K562 (cell line): ENCODE measurements at regions not wholly inside any gene's neighbourhood (a gene's known extent, or its start where the extent isn't known, plus 50 kb on each side); places are given as distances from the start of the nearest gene placed in this dataset.

Experiments
- ZFP36 ChIP-seq: fragments of 150-350 bp; IDR thresholded peaks from 2 replicates; pipeline ENCODE4 v1.6.1; 2018; ENCODE audit warnings: low read length, low read depth; ENCODE audit not compliant: partially characterized antibody
- TF ChIP-seq, protein P1 (sequence below): sonication (generic); formaldehyde crosslinking; IDR thresholded peaks from 2 replicates; pipeline ENCODE4 v1.8.1; 2022; ENCODE audit warnings: missing genetic modification reagents
- TF ChIP-seq, protein P2 (sequence below): fragments of 150-350 bp; conservative IDR thresholded peaks from 2 replicates; pipeline ENCODE4 v1.6.1; 2014; ENCODE audit warnings: low read length
- TF ChIP-seq, protein P3 (sequence below), 3 experiments: IDR thresholded peaks in 2 of 3; conservative IDR thresholded peaks in 1 of 3; 2 replicates each; pipeline ENCODE4 v1.5.1; 2011 to 2012; ENCODE audit warnings: low read length in 3 of 3, mild to moderate bottlenecking in 3 of 3, control low read depth in 2 of 3, improper control_type of control experiment in 1 of 3, inconsistent platforms in 1 of 3, low read depth in 1 of 3, mixed read lengths in 1 of 3, moderate library complexity in 1 of 3; ENCODE audit not compliant: insufficient read depth in 2 of 3

DNA sequence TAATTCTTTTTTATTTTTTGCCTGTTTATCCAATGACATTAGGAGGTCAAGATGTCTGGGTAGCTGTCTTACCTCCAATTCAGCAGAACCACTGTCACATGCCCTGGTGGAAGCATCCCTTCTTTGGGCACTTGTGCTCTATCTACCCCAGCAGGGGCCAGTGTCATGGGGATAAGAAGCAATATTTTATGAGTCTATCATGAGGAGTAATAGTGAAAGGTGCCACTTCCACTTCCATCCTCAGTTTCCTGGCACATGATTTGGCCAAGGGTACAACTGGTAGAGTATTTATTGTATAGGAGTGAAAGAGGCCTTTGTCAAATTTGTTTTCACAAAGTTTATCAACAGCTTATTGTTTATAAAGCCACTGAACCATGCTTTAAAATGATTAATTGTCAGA is 112.5 kb downstream of the CCDC71L start:
- TF ChIP-seq, protein P1, sequence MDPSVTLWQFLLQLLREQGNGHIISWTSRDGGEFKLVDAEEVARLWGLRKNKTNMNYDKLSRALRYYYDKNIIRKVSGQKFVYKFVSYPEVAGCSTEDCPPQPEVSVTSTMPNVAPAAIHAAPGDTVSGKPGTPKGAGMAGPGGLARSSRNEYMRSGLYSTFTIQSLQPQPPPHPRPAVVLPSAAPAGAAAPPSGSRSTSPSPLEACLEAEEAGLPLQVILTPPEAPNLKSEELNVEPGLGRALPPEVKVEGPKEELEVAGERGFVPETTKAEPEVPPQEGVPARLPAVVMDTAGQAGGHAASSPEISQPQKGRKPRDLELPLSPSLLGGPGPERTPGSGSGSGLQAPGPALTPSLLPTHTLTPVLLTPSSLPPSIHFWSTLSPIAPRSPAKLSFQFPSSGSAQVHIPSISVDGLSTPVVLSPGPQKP (CRISPR knock-in tag): no peak
- TF ChIP-seq, protein P2, sequence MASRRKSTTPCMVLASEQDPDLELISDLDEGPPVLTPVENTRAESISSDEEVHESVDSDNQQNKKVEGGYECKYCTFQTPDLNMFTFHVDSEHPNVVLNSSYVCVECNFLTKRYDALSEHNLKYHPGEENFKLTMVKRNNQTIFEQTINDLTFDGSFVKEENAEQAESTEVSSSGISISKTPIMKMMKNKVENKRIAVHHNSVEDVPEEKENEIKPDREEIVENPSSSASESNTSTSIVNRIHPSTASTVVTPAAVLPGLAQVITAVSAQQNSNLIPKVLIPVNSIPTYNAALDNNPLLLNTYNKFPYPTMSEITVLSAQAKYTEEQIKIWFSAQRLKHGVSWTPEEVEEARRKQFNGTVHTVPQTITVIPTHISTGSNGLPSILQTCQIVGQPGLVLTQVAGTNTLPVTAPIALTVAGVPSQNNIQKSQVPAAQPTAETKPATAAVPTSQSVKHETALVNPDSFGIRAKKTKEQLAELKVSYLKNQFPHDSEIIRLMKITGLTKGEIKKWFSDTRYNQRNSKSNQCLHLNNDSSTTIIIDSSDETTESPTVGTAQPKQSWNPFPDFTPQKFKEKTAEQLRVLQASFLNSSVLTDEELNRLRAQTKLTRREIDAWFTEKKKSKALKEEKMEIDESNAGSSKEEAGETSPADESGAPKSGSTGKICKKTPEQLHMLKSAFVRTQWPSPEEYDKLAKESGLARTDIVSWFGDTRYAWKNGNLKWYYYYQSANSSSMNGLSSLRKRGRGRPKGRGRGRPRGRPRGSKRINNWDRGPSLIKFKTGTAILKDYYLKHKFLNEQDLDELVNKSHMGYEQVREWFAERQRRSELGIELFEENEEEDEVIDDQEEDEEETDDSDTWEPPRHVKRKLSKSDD: no peak
- TF ChIP-seq, protein P3, sequence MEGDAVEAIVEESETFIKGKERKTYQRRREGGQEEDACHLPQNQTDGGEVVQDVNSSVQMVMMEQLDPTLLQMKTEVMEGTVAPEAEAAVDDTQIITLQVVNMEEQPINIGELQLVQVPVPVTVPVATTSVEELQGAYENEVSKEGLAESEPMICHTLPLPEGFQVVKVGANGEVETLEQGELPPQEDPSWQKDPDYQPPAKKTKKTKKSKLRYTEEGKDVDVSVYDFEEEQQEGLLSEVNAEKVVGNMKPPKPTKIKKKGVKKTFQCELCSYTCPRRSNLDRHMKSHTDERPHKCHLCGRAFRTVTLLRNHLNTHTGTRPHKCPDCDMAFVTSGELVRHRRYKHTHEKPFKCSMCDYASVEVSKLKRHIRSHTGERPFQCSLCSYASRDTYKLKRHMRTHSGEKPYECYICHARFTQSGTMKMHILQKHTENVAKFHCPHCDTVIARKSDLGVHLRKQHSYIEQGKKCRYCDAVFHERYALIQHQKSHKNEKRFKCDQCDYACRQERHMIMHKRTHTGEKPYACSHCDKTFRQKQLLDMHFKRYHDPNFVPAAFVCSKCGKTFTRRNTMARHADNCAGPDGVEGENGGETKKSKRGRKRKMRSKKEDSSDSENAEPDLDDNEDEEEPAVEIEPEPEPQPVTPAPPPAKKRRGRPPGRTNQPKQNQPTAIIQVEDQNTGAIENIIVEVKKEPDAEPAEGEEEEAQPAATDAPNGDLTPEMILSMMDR (IDR thresholded peaks at IDR 0.05 in 2 of 3, conservative IDR thresholded peaks at IDR 0.05 in 1 of 3; ENCODE audit: insufficient read depth in 2 of 3, low read depth in 1 of 3, low read length in 3 of 3): no peak
- no peak for TF ChIP-seq ZFP36
